HCT116 (cell line): ENCODE measurements at regions not wholly inside any gene's neighbourhood (a gene's known extent, or its start where the extent isn't known, plus 50 kb on each side); places are given as distances from the start of the nearest gene placed in this dataset.

Experiments
- ATAC-seq: fragments of 200-7000 bp; cut with Tn5 transposase; 2 replicates; pipeline ENCODE4 v1.9.1; 2020; ENCODE audit warnings: mild to moderate bottlenecking, moderate library complexity
- BruUV-seq: library from RNA; stranded (reverse); fragments of 400-500 nt; replicated peaks from 2 replicates; lab custom pipeline; 2021; lab: Mats Ljungman, UMichigan
- CTCF ChIA-PET: fragments of 300-600 bp; sonication (Branson Sonifier 250); formaldehyde crosslinking; loops from one replicate; lab custom pipeline; 2021; ENCODE audit warnings: antibody characterized with exemption; lab: Charles Lee
- POLR2A ChIA-PET: fragments of 300-600, 350-600 bp; sonication (Branson Sonifier 250); formaldehyde crosslinking; loops from one replicate; lab custom pipeline; 2021; ENCODE audit warnings: antibody characterized with exemption; lab: Charles Lee
- RAD21 ChIA-PET, 2 experiments: fragments of 300-600 bp; sonication (Branson Sonifier 250); formaldehyde crosslinking; loops; one replicate each; lab custom pipeline; 2023; ENCODE audit warnings: low total read pairs in 2 of 2; ENCODE audit not compliant: uncharacterized antibody in 2 of 2, unreplicated experiment in 2 of 2, low non-redundant PET in 1 of 2; lab: Charles Lee
- DNase-seq: peaks from one replicate; pipeline ENCODE4 v3.0.0-alpha.2; 2010; ENCODE audit warnings: low read depth, low spot score
- H2AFZ ChIP-seq: fragments of 200-600 bp; shearing (Covaris generic), sonication (generic); 2 replicates; pipeline ENCODE4 v1.6.1; 2017; ENCODE audit warnings: low read depth, mixed run types, mixed read lengths, antibody characterized with exemption, low read length; ENCODE audit not compliant: poor library complexity, severe bottlenecking
- H3K27ac ChIP-seq: 2 replicates; pipeline ENCODE4 v1.5.1; 2012; ENCODE audit warnings: low read depth, low read length
- H3K27me3 ChIP-seq: fragments of 200-600 bp; sonication (generic); 2 replicates; pipeline ENCODE4 v1.6.1; 2016; ENCODE audit warnings: mixed run types, low read length, mixed read lengths; ENCODE audit not compliant: insufficient read depth
- H3K36me3 ChIP-seq, 2 experiments: fragments of 200-500 bp in 1 of 2; fragments of 200-600 bp in 1 of 2; sonication (Bioruptor generic) in 1 of 2; sonication (generic) in 1 of 2; 2 replicates each; pipeline versions ENCODE4 v1.5.1 to v1.6.1; 2014 to 2016; ENCODE audit warnings: low read length in 2 of 2, inconsistent platforms in 1 of 2, mixed read lengths in 1 of 2, mixed run types in 1 of 2; ENCODE audit not compliant: insufficient read depth in 2 of 2, control insufficient read depth in 1 of 2
- H3K4me1 ChIP-seq, 2 experiments: fragments of 200-600 bp in 1 of 2; sonication (generic) in 1 of 2; 2 replicates each; pipeline versions ENCODE4 v1.5.1 to v1.6.1; 2012 to 2017; ENCODE audit warnings: low read length in 2 of 2, inconsistent platforms in 1 of 2, mild to moderate bottlenecking in 1 of 2, mixed read lengths in 1 of 2, mixed run types in 1 of 2, moderate library complexity in 1 of 2; ENCODE audit not compliant: insufficient read depth in 2 of 2, control insufficient read depth in 1 of 2
- H3K4me2 ChIP-seq: fragments of 200-600 bp; sonication (generic); 2 replicates; pipeline ENCODE4 v1.6.1; 2017; ENCODE audit warnings: mixed run types, low read length, mixed read lengths
- H3K4me3 ChIP-seq, 2 experiments: fragments of 200-600 bp in 1 of 2; sonication (generic) in 1 of 2; replicated peaks in 1 of 2; 2 replicates each; pipeline ENCODE4 v1.5.1; 2011 to 2016; ENCODE audit warnings: low read length in 2 of 2, control low read depth in 1 of 2, low read depth in 1 of 2, mild to moderate bottlenecking in 1 of 2, mixed read lengths in 1 of 2, mixed run types in 1 of 2
- H3K79me2 ChIP-seq: fragments of 200-600 bp; sonication (generic); 2 replicates; pipeline ENCODE4 v1.6.1; 2017; ENCODE audit warnings: mild to moderate bottlenecking, mixed run types, low read length, moderate library complexity, mixed read lengths; ENCODE audit not compliant: insufficient read depth
- H3K9ac ChIP-seq: fragments of 200-600 bp; sonication (generic); 2 replicates; pipeline ENCODE4 v1.6.1; 2016; ENCODE audit warnings: low read length, mixed read lengths
- H3K9me2 ChIP-seq: fragments of 200-600 bp; sonication (generic), shearing (Covaris generic); 2 replicates; pipeline ENCODE4 v1.6.1; 2017; ENCODE audit warnings: mixed run types, mild to moderate bottlenecking, moderate library complexity; ENCODE audit not compliant: insufficient read depth
- H3K9me3 ChIP-seq, 2 experiments: fragments of 200-500 bp in 1 of 2; fragments of 200-600 bp in 1 of 2; sonication (Bioruptor generic) in 1 of 2; sonication (generic) in 1 of 2; 2 replicates each; pipeline ENCODE4 v1.6.1; 2014 to 2017; ENCODE audit warnings: low read length in 2 of 2, mixed read lengths in 2 of 2, inconsistent platforms in 1 of 2, low read depth in 1 of 2, mild to moderate bottlenecking in 1 of 2, mixed run types in 1 of 2, moderate library complexity in 1 of 2; ENCODE audit not compliant: control insufficient read depth in 1 of 2, insufficient read depth in 1 of 2
- H4K20me1 ChIP-seq: fragments of 200-600 bp; sonication (generic), shearing (Covaris generic); 2 replicates; pipeline ENCODE4 v1.6.1; 2017; ENCODE audit warnings: mixed run types, mild to moderate bottlenecking, moderate library complexity; ENCODE audit not compliant: insufficient read depth
- CEBPB ChIP-seq: IDR thresholded peaks from 2 replicates; pipeline ENCODE4 v1.6.1; 2012; ENCODE audit warnings: low read depth
- EGR1 ChIP-seq: IDR thresholded peaks from 2 replicates; pipeline ENCODE4 v1.6.1; 2012; ENCODE audit warnings: low read depth
- EZH2 ChIP-seq: fragments of 200-600 bp; sonication (generic); IDR thresholded peaks from 2 replicates; pipeline ENCODE4 v1.6.1; 2017; ENCODE audit warnings: antibody characterized with exemption, mixed run types
- EZH2phosphoT487 ChIP-seq: fragments of 200-600 bp; IDR thresholded peaks from 2 replicates; pipeline ENCODE4 v1.6.1; 2018; ENCODE audit warnings: antibody characterized with exemption, borderline replicate concordance
- POLR2A ChIP-seq: IDR thresholded peaks from 2 replicates; pipeline ENCODE4 v1.7.0; 2011; ENCODE audit warnings: borderline replicate concordance; ENCODE audit not compliant: insufficient read depth, insufficient read length; ENCODE audit errors: extremely low read depth
- SRF ChIP-seq: IDR thresholded peaks from 2 replicates; pipeline ENCODE4 v1.6.1; 2012; ENCODE audit warnings: low read depth
- TCF7L2 ChIP-seq: IDR thresholded peaks from 2 replicates; pipeline ENCODE4 v1.7.0; 2011; ENCODE audit warnings: borderline replicate concordance, inconsistent platforms; ENCODE audit not compliant: insufficient read depth, insufficient read length; ENCODE audit errors: extremely low read depth
- YY1 ChIP-seq: IDR thresholded peaks from 2 replicates; pipeline ENCODE4 v1.6.1; 2011; ENCODE audit warnings: low read length, low read depth, moderate library complexity, mild to moderate bottlenecking; ENCODE audit not compliant: insufficient replicate concordance; ENCODE audit errors: extremely low read depth
- ZFX ChIP-seq: fragments of 450-650 bp; IDR thresholded peaks from 2 replicates; pipeline ENCODE4 v1.6.1; 2017
- ZNF274 ChIP-seq: fragments of 200-500 bp; sonication (Bioruptor generic); IDR thresholded peaks from 2 replicates; pipeline ENCODE4 v1.6.1; 2014; ENCODE audit warnings: mild to moderate bottlenecking, low read depth, low read length, inconsistent platforms
- intact Hi-C: fragments of 100-400 bp; cut with micrococcal nuclease; formaldehyde crosslinking; loops from 2 replicates; pipeline ENCODE4 v1.10.0; 2022
- TF ChIP-seq, protein P1 (sequence below): IDR thresholded peaks from 2 replicates; pipeline ENCODE4 v1.6.1; 2012
- TF ChIP-seq, protein P2 (sequence below): IDR thresholded peaks from 2 replicates; pipeline ENCODE4 v1.6.1; 2012; ENCODE audit warnings: low read depth
- TF ChIP-seq, protein P3 (sequence below): IDR thresholded peaks from 2 replicates; pipeline ENCODE4 v1.6.1; 2011; ENCODE audit warnings: mild to moderate bottlenecking, low read length, moderate library complexity; ENCODE audit not compliant: insufficient replicate concordance; ENCODE audit errors: extremely low read depth
- TF ChIP-seq, protein P4 (sequence below): IDR thresholded peaks from 2 replicates; pipeline ENCODE4 v1.6.1; 2012

DNA sequence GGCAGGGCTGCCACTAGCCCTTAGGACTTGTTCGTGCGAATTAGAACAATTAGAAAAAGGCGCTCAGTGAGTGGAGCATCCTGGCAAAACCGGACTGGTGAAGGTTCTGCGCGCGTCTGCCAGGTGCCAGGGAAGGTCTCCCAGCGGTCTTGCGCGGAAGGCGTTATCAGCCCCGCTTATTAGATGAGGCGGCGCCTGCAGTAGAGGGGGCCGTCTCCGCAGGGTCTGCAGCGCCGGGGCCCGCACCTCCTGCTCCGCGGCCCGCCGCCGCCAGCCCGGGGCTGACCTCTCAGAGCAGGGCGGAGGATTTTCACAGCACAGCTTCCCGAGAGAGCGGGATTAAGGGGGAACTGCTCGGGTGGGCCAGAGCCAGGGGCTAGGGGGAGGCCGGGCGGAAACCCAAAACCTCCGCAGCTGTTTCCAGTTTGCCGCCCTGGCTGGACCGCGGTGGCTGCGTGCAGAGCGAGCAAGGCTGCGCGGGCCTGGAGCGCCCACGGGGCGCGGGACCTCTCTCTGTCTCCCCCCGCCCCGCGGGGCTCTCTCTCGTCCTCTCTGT, 155.2 kb downstream of the FOXD2 start:
- Histone ChIP-seq H3K27ac (no peak overlapping the region), H3K9ac (no peak overlapping the region), H3K79me2 (no peaks in the 10 kb centered on the region), H3K36me3 (no peaks in the 10 kb centered on the region), H3K4me2 (no peak overlapping the region), H3K27me3 (peaks cover 18% of the 10 kb centered on the region; the same call in 1 of the 2 replicates), H2AFZ (no peak overlapping the region), H3K9me3 (no peaks in the 10 kb centered on the region), H3K4me3 (no peak overlapping the region), H4K20me1 (no peaks in the 10 kb centered on the region), H3K9me2 (no peaks in the 10 kb centered on the region), H3K4me1 (no peaks in the 10 kb centered on the region)
- RAD21 ChIA-PET = no interaction called here
- no TSS peak for BruUV-seq
- DNase-seq (no peak), ATAC-seq (no peak)
- TF ChIP-seq EGR1 = no peak
- no peak for TF ChIP-seq ZFX
- TF ChIP-seq, protein P1, sequence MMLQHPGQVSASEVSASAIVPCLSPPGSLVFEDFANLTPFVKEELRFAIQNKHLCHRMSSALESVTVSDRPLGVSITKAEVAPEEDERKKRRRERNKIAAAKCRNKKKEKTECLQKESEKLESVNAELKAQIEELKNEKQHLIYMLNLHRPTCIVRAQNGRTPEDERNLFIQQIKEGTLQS = no peak
- TF ChIP-seq ZNF274 = no peak
- no peak for TF ChIP-seq EZH2phosphoT487
- CTCF ChIA-PET = no interaction called here
- intact Hi-C loops = no loop called here
- POLR2A ChIA-PET = no interaction called here

DNA sequence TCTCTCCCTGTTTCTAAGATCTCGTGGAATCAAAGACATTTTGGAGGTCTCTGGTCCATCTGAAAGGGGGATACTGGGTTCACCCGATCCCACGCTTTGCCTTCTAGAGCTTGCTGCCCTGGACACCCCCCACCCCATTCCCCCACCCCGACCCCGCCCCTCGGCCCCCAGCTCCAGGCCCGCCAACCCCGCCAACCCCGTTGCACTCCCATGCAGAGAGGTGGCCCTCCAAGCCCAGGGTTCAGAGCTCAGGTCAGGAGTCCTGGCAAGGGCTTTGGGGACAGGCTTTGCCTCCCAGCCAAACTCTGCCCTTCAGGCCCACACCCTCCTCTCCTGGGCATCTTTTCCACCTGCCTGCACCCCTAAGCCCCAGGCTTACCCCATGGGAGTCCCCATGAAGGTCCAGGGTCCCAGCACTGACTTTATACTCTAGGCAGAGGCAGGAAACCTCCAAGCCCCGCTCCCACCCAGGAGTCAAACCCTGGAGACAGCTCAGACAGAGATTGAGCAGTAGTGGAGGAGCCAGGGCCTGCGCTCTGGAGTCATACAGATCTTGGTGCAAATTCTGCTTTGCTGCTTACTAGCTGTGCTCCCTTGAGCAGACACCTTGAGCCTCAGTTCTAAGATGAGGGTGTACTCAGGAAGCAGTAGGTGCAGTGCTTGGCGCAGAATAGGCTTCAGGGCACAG, 155.9 kb downstream of the FOXD2 start:
- POLR2A ChIA-PET = no interaction called here
- Histone ChIP-seq H3K9me2 (no peaks in the 10 kb centered on the region), H3K4me2 (no peak overlapping the region), H3K9ac (no peak overlapping the region), H3K9me3 (no peaks in the 10 kb centered on the region), H3K27me3 (peaks cover 13% of the 10 kb centered on the region; the same call in 1 of the 2 replicates), H3K36me3 (no peaks in the 10 kb centered on the region), H3K79me2 (no peaks in the 10 kb centered on the region), H4K20me1 (no peaks in the 10 kb centered on the region), H3K4me3 (no peak overlapping the region), H2AFZ (no peak overlapping the region), H3K27ac (no peak overlapping the region), H3K4me1 (no peaks in the 10 kb centered on the region)
- BruUV-seq = no TSS peak
- ATAC-seq = no peak
- no peak for DNase-seq
- RAD21 ChIA-PET = no interaction called here
- intact Hi-C loops = no loop called here
- CTCF ChIA-PET = no interaction called here
- TF ChIP-seq, protein P2, sequence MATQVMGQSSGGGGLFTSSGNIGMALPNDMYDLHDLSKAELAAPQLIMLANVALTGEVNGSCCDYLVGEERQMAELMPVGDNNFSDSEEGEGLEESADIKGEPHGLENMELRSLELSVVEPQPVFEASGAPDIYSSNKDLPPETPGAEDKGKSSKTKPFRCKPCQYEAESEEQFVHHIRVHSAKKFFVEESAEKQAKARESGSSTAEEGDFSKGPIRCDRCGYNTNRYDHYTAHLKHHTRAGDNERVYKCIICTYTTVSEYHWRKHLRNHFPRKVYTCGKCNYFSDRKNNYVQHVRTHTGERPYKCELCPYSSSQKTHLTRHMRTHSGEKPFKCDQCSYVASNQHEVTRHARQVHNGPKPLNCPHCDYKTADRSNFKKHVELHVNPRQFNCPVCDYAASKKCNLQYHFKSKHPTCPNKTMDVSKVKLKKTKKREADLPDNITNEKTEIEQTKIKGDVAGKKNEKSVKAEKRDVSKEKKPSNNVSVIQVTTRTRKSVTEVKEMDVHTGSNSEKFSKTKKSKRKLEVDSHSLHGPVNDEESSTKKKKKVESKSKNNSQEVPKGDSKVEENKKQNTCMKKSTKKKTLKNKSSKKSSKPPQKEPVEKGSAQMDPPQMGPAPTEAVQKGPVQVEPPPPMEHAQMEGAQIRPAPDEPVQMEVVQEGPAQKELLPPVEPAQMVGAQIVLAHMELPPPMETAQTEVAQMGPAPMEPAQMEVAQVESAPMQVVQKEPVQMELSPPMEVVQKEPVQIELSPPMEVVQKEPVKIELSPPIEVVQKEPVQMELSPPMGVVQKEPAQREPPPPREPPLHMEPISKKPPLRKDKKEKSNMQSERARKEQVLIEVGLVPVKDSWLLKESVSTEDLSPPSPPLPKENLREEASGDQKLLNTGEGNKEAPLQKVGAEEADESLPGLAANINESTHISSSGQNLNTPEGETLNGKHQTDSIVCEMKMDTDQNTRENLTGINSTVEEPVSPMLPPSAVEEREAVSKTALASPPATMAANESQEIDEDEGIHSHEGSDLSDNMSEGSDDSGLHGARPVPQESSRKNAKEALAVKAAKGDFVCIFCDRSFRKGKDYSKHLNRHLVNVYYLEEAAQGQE = no peak
- TF ChIP-seq, protein P3, sequence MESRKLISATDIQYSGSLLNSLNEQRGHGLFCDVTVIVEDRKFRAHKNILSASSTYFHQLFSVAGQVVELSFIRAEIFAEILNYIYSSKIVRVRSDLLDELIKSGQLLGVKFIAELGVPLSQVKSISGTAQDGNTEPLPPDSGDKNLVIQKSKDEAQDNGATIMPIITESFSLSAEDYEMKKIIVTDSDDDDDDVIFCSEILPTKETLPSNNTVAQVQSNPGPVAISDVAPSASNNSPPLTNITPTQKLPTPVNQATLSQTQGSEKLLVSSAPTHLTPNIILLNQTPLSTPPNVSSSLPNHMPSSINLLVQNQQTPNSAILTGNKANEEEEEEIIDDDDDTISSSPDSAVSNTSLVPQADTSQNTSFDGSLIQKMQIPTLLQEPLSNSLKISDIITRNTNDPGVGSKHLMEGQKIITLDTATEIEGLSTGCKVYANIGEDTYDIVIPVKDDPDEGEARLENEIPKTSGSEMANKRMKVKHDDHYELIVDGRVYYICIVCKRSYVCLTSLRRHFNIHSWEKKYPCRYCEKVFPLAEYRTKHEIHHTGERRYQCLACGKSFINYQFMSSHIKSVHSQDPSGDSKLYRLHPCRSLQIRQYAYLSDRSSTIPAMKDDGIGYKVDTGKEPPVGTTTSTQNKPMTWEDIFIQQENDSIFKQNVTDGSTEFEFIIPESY = no peak
- TF ChIP-seq, protein P4, sequence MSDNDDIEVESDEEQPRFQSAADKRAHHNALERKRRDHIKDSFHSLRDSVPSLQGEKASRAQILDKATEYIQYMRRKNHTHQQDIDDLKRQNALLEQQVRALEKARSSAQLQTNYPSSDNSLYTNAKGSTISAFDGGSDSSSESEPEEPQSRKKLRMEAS = no peak
- TF ChIP-seq ZFX = no peak
- no peak for TF ChIP-seq POLR2A
- TF ChIP-seq TCF7L2 = no peak
- no peak for TF ChIP-seq YY1
- TF ChIP-seq EGR1 = no peak
- no peak for TF ChIP-seq CEBPB
- TF ChIP-seq EZH2 = no peak
- TF ChIP-seq SRF = no peak
